B cell (primary cell): ENCODE measurements at regions not wholly inside any gene's neighbourhood (a gene's known extent, or its start where the extent isn't known, plus 50 kb on each side); places are given as distances from the start of the nearest gene placed in this dataset.

Source experiments
- ATAC-seq: fragments of 200-7000 bp; cut with Tn5 transposase; one replicate; pipeline ENCODE4 v1.10.0; 2021; ENCODE audit warnings: low read depth, mild to moderate bottlenecking, moderate number of reproducible peaks, moderate library complexity
- CTCF ChIA-PET: fragments of 350-600 bp; sonication (Branson Sonifier 250); formaldehyde crosslinking; loops from one replicate; lab custom pipeline; 2021; ENCODE audit warnings: antibody characterized with exemption, inconsistent platforms; lab: Charles Lee
- POLR2A ChIA-PET: fragments of 350-600 bp; sonication (Branson Sonifier 250); formaldehyde crosslinking; loops from one replicate; lab custom pipeline; 2021; ENCODE audit warnings: antibody characterized with exemption; lab: Charles Lee
- DNase-seq: peaks from one replicate; pipeline ENCODE4 v3.0.0; 2013
- H2AFZ ChIP-seq: 2 replicates; pipeline ENCODE4 v1.6.1; 2012; ENCODE audit warnings: mild to moderate bottlenecking, low read depth, low read length; ENCODE audit not compliant: insufficient read depth, poor library complexity, severe bottlenecking
- H3K27ac ChIP-seq, 2 donors: 1 replicate in 1 of 2; 2 replicates in 1 of 2; pipeline ENCODE4 v1.5.1; 2012 to 2013; ENCODE audit warnings: low read length in 2 of 2, mild to moderate bottlenecking in 2 of 2, moderate library complexity in 1 of 2
- H3K27me3 ChIP-seq, 4 experiments: fragments of 200-600 bp in 1 of 4; sonication (generic) in 1 of 4; replicated peaks in 1 of 4; 1 replicate in 2 of 4; 2 replicates in 2 of 4; pipeline versions ENCODE4 v1.6.1 to v1.7.0; 2013 to 2016; ENCODE audit warnings: low read length in 3 of 4, mild to moderate bottlenecking in 2 of 4, mixed read lengths in 1 of 4, moderate library complexity in 1 of 4; ENCODE audit not compliant: insufficient read depth in 4 of 4, control insufficient read depth in 3 of 4; ENCODE audit errors: control extremely low read depth in 1 of 4
- H3K36me3 ChIP-seq, 2 experiments: replicated peaks in 1 of 2; 1 replicate in 1 of 2; 2 replicates in 1 of 2; pipeline versions ENCODE4 v1.6.1 to v1.7.1; 2013; ENCODE audit warnings: low read length in 1 of 2; ENCODE audit not compliant: insufficient read depth in 2 of 2, control insufficient read depth in 1 of 2; ENCODE audit errors: control extremely low read depth in 1 of 2, extremely low read depth in 1 of 2
- H3K4me1 ChIP-seq, 2 donors: fragments of 200-600 bp in 1 of 2; sonication (generic) in 1 of 2; 1 replicate in 1 of 2; 2 replicates in 1 of 2; pipeline versions ENCODE4 v1.5.1 to v1.6.1; 2013 to 2017; ENCODE audit warnings: low read length in 2 of 2; ENCODE audit not compliant: control insufficient read depth in 2 of 2, insufficient read depth in 2 of 2
- H3K4me2 ChIP-seq: replicated peaks from 2 replicates; pipeline ENCODE3; 2012; ENCODE audit warnings: mild to moderate bottlenecking, low read depth, low read length; ENCODE audit not compliant: poor library complexity, severe bottlenecking
- H3K4me3 ChIP-seq, 5 experiments: fragments of 200-600 bp in 1 of 5; sonication (generic) in 1 of 5; 1 replicate in 3 of 5; 2 replicates in 2 of 5; pipeline versions ENCODE4 v1.5.1 to v1.7.0; 2011 to 2016; ENCODE audit warnings: low read length in 4 of 5, mild to moderate bottlenecking in 4 of 5, low read depth in 2 of 5, control low read depth in 1 of 5, moderate library complexity in 1 of 5; ENCODE audit not compliant: insufficient read depth in 1 of 5; ENCODE audit errors: control extremely low read depth in 1 of 5, extremely low read depth in 1 of 5
- H3K79me2 ChIP-seq: fragments of 200-600 bp; sonication (generic); one replicate; pipeline ENCODE4 v1.6.0; 2016; ENCODE audit warnings: low read length; ENCODE audit not compliant: control insufficient read depth, insufficient read depth
- H3K9ac ChIP-seq: fragments of 200-600 bp; sonication (generic); 2 replicates; pipeline ENCODE4 v1.6.1; 2017; ENCODE audit warnings: mild to moderate bottlenecking, low read length, moderate library complexity
- H3K9me3 ChIP-seq, 3 donors: one replicate each; pipeline versions ENCODE4 v1.6.1 to v1.7.1; 2013; ENCODE audit warnings: low read length in 2 of 3; ENCODE audit not compliant: control insufficient read depth in 2 of 3, insufficient read depth in 1 of 3; ENCODE audit errors: control extremely low read depth in 1 of 3
- H4K20me1 ChIP-seq: 2 replicates; pipeline ENCODE4 v1.6.0; 2012; ENCODE audit warnings: mild to moderate bottlenecking, low read length; ENCODE audit not compliant: insufficient read depth, control insufficient read depth, poor library complexity, severe bottlenecking
- H3K27ac Mint-ChIP-seq: one replicate; pipeline ENCODE4 v1.8.0; 2021; ENCODE audit warnings: mixed read lengths
- H3K27me3 Mint-ChIP-seq: one replicate; pipeline ENCODE4 v1.8.0; 2021; ENCODE audit warnings: mixed read lengths
- H3K4me1 Mint-ChIP-seq: one replicate; pipeline ENCODE4 v1.8.0; 2021; ENCODE audit warnings: mixed read lengths
- H3K4me3 Mint-ChIP-seq: one replicate; pipeline ENCODE4 v1.8.0; 2021; ENCODE audit warnings: mixed read lengths
- H3K9me3 Mint-ChIP-seq: one replicate; pipeline ENCODE4 v1.8.0; 2022; ENCODE audit warnings: mixed read lengths; ENCODE audit not compliant: insufficient read depth
- EZH2 ChIP-seq: IDR thresholded peaks from 2 replicates; pipeline ENCODE4 v1.6.1; 2012; ENCODE audit warnings: borderline replicate concordance, low read depth, mild to moderate bottlenecking, moderate library complexity, low read length; ENCODE audit not compliant: insufficient read depth, poor library complexity, severe bottlenecking
- WGBS: methylation state at CpG from one replicate; pipeline ENCODE4 v1.1.5; 2013; ENCODE audit warnings: missing lambda C conversion rate; ENCODE audit not compliant: insufficient coverage; 5-methylcytosine and 5-hydroxymethylcytosine counted together
- intact Hi-C: fragments of 100-400 bp; cut with micrococcal nuclease; formaldehyde crosslinking; loops from one replicate; pipeline ENCODE4 v1.10.0; 2022
- TF ChIP-seq, protein P1 (sequence below): fragments of 200-600 bp; IDR thresholded peaks from one replicate; pipeline ENCODE4 v1.8.0; 2022; ENCODE audit warnings: antibody characterized with exemption, mild to moderate bottlenecking

DNA sequence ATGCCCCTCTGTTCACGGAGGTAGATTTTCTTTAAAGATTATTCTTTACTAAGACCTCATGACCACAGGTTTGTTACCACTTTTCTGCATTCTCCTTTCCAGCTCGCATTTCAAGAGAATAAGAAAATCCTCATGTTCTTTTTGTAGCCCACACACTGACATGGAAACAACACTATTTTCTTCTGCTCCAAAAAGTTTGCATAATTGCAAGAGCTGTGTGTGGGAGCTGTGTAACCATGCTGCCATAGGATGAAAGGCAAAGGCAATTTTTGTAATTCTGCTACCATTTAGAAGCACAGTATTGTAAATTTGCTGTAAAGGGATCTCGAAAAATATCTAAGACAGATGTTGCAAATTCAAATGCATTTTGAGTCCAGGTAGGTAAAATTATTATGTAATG is 302.4 kb upstream of the EMCN start:
- no peaks in the 10 kb centered on the region for H3K4me1 ChIP-seq
- ATAC-seq (no peak), DNase-seq (no peak)
- no peak overlapping the region for H3K4me2 ChIP-seq
- CTCF ChIA-PET: interaction anchor here (0.7 kb wide), 1 partner anchor 1597 kb away, joined by 3 read pairs; no protein-coding TSS in a partner anchor
- TF ChIP-seq EZH2: no peak
- TF ChIP-seq, protein P1, sequence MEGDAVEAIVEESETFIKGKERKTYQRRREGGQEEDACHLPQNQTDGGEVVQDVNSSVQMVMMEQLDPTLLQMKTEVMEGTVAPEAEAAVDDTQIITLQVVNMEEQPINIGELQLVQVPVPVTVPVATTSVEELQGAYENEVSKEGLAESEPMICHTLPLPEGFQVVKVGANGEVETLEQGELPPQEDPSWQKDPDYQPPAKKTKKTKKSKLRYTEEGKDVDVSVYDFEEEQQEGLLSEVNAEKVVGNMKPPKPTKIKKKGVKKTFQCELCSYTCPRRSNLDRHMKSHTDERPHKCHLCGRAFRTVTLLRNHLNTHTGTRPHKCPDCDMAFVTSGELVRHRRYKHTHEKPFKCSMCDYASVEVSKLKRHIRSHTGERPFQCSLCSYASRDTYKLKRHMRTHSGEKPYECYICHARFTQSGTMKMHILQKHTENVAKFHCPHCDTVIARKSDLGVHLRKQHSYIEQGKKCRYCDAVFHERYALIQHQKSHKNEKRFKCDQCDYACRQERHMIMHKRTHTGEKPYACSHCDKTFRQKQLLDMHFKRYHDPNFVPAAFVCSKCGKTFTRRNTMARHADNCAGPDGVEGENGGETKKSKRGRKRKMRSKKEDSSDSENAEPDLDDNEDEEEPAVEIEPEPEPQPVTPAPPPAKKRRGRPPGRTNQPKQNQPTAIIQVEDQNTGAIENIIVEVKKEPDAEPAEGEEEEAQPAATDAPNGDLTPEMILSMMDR: no peak
- no peaks in the 10 kb centered on the region for H3K27me3 ChIP-seq
- H2AFZ ChIP-seq: no peak overlapping the region
- H3K27ac ChIP-seq: no peak overlapping the region
- H3K9ac ChIP-seq: no peak overlapping the region
- no peaks in the 10 kb centered on the region for H3K36me3 ChIP-seq
- intact Hi-C loops: no loop called here
- H4K20me1 ChIP-seq: no peaks in the 10 kb centered on the region
- no peaks in the 10 kb centered on the region for H3K27me3 Mint-ChIP-seq
- POLR2A ChIA-PET: no interaction called here
- H3K9me3 Mint-ChIP-seq: no peaks in the 10 kb centered on the region
- H3K4me1 Mint-ChIP-seq: no peaks in the 10 kb centered on the region
- H3K79me2 ChIP-seq: no peaks in the 10 kb centered on the region
- H3K27ac Mint-ChIP-seq: no peak overlapping the region
- no peak overlapping the region for H3K4me3 ChIP-seq
- WGBS: no CpG with 5 or more reads among the region's 3 CpGs
- H3K9me3 ChIP-seq: no peaks in the 10 kb centered on the region
- no peak overlapping the region for H3K4me3 Mint-ChIP-seq

DNA sequence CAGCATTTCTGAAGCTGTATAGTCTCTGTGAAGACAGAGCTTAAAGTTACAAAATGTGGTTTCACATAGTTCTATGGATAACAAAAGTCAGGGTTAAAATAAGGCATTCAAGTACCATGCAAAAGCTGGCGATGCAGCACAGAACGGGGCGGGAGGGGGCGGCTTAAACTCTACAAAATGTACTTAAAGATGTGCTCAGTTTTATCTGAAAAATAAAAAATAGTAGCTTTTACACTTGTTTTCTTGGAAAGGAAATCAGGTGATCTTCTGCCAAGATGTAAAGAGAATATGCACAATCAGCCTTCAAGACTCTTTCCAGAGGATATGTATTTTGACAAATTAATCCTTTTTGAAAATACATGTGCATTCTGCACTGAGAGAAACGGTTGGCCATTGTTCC is 301.7 kb upstream of the EMCN start:
- ATAC-seq (no peak), DNase-seq (no peak)
- WGBS: 83% methylated on average over 1 of the region's 5 CpGs
- Histone ChIP-seq H3K27me3 (no peaks in the 10 kb centered on the region), H3K9me3 (no peaks in the 10 kb centered on the region), H3K27ac (no peak overlapping the region), H3K4me3 (no peak overlapping the region), H3K4me2 (no peak overlapping the region), H3K4me1 (no peaks in the 10 kb centered on the region), H4K20me1 (no peaks in the 10 kb centered on the region), H3K36me3 (no peaks in the 10 kb centered on the region), H3K79me2 (no peaks in the 10 kb centered on the region), H2AFZ (no peak overlapping the region), H3K9ac (no peak overlapping the region)
- H3K4me1 Mint-ChIP-seq: no peaks in the 10 kb centered on the region
- no peak overlapping the region for H3K27ac Mint-ChIP-seq
- CTCF ChIA-PET: no interaction called here
- no peak overlapping the region for H3K4me3 Mint-ChIP-seq
- intact Hi-C loops: no loop called here
- POLR2A ChIA-PET: no interaction called here
- no peaks in the 10 kb centered on the region for H3K27me3 Mint-ChIP-seq
- H3K9me3 Mint-ChIP-seq: no peaks in the 10 kb centered on the region
- TF ChIP-seq, protein P1: no peak
- TF ChIP-seq EZH2: no peak
